GM18858 (cell line): ENCODE measurements at regions not wholly inside any gene's neighbourhood (a gene's known extent, or its start where the extent isn't known, plus 50 kb on each side); places are given as distances from the start of the nearest gene placed in this dataset.
A peak's percentile ranks its signal among the peaks of the same experiment; 100 is the strongest.

Source experiments
- ATAC-seq: cut with Tn5 transposase; IDR thresholded peaks from one replicate; pipeline ENCODE4 v1.9.1; 2021; ENCODE audit not compliant: unreplicated experiment

DNA sequence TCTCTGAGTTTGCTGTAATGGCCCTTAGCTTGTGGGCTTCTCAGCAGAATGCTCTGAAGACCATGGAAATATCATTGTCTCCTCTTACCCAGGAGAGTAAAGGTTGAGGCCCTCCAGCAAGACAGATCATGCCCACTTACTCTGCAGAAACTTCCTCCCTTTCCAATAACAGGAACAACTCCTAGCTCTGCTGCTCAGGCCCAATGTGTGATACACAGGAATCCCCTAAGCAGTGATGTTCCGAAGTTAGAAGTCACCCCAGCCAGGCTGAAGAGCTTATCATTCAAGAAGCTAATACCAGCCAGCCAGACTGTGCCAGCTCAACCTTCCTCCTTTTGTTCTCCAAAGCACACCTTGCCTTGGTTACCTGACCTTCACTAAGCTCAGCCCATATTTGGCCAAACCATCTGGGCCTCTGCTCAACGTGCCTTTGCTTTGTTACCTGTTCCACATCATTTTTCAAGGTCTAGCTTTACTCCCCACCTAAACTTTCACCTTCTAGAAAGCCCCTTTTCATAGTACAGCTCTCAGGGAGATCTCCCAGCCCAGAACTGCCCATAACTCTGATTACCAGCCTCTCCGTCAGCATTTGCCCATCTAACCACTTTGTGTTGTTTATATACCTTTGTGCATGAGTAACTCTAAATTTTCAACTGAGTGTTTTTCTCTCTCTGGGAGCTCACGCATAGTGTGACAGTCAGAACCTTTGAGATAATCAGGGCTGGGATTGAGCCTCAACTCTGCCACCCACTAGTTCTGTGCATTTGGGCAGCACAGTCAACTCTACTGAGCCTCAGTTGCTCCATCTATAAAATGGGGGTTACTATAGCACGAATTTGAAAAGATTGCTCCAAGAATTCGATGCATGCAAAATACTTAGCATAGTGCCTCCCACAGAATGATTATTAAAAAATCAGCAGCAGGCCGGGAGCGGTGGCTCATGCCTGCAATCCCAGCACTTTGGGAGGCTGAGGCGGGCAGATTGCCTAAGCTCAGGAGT, 107.6 kb upstream of the CPEB4 start:
- ATAC-seq, result no peak

DNA sequence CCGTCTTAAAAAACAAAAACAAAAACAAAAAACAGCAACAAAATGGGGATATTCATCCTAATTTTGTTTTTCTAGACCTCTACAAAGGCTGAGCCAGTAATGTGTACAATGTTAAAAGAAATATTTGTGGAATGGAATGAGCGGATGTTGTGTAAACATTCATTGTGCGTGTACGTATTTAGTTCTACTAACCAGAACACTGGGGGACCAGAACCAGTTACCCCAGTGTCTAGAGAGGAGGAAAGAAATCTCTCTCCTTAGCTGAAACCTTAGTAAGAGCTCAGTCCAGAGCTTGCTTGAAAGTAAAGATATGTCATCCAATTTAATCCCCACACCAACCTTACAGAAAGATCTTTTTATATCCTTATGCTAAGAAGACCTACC, 106.7 kb upstream of the CPEB4 start:
- ATAC-seq, result no peak

DNA sequence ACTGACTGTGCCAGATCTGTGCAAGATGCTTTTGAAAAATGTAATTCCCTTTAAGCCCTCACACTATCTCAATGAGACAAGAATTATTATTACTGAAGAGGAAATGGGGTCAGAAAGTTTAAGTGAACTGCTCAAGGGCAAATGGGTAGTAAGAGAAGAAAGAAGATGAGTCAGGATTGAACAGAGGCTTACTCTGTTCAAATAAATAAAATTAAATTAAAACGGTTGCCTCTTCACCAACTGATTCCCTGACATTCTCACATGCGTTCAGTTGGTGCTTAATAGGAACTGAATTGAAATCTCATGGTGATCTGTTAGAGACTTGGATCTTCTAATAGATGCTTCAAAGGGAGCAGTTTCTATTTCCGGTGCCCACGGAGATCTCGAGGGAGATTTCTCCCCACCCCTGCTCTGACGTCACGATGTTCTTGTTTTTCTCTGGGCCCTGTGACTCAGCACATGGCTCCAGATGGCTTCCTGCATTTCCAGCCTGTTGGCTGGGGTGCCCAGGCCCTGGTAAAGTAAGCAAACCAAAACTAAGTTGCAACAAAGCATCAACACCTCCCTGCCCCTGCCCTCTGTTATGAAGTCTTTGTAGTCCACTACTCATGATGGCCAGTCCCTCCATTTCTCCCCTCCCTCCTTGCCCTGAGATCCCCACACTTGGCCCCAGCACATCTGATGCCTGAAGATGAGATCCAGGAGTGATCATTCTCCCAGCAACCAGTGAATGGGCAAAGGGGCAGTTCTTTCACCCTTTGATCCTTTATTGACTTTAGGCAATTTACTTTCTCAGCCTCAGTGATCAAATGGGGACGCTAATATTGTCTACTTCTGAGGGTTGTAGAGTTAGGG, 106.1 kb upstream of the CPEB4 start:
- no peak for ATAC-seq

DNA sequence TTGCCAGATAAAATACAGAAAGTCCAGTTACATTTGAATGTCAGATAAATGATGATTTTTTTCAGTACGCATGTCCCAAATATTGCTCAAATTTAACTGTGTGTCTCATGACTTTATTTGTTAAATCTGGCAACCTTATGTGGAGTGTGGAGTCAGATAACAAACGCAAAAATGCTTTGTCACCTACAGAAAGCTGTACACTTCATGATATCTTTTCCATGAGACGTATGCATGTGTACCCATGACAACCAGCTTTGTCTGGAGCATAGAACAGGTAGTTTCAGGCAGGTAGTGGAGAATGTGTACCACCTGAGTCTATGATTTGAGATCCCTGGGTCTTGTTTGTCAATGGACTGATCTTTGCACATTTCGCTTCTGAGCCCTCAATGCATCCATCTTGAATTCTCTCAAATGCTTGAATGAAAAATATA, 105.5 kb upstream of the CPEB4 start:
- ATAC-seq, result no peak

DNA sequence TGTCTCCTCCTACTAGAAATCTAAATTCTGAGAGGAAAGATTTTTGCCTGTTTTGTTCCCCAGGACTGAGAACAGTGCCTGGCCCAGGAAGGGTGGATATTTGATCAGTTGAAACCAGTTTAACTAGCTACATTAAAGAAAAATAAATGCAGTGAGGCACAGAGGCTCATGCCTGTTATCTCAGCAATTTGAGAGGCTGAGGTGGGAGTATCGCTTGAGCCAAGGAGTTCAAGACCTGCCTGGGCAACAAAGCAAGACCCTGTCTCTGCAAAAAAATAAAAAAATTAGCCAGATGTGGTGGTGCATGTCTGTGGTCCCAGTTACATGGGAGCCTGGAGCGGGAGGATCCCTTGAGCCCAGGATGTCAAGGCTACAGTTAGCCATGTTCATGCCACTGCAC, 104.8 kb upstream of the CPEB4 start:
- ATAC-seq, result no peak

DNA sequence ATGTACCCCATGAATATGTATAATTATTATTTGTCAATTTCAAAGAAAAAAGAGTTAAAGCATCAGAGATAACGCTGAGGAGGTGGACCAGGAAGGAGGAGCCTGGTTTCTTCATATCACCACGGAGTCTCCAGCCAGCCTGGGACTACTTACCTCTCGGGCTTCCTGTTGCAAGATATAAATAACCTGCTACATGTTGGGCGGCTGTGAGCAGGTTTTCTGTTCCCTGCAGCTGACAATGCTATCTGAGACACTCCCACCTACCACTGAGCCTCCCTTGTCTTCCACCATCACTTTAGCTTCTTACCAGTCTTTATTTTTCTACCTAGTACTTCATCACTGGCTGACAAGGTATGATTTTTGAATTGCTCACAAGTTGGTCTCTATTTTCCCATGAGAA, 102.7 kb upstream of the CPEB4 start:
- no peak for ATAC-seq

DNA sequence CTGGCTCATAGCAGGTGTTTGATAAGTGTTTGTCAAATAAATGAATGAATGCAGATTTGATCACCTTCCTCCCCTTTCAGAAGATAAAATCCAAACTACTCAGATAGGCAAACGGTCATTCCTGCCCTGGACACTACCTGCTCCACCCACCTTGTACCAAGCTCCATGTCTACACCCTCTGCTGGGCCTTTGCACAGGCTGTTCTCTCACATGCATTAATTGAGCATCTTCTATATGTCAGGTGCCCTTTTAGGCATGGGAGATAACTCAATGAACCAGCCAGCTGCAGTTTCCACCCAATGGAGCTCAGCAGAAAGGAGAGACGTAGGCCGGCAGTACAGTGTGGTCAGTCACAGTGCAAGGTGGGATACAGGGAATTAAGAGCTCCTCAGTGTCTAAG, 102.3 kb upstream of the CPEB4 start:
- ATAC-seq, result no peak

DNA sequence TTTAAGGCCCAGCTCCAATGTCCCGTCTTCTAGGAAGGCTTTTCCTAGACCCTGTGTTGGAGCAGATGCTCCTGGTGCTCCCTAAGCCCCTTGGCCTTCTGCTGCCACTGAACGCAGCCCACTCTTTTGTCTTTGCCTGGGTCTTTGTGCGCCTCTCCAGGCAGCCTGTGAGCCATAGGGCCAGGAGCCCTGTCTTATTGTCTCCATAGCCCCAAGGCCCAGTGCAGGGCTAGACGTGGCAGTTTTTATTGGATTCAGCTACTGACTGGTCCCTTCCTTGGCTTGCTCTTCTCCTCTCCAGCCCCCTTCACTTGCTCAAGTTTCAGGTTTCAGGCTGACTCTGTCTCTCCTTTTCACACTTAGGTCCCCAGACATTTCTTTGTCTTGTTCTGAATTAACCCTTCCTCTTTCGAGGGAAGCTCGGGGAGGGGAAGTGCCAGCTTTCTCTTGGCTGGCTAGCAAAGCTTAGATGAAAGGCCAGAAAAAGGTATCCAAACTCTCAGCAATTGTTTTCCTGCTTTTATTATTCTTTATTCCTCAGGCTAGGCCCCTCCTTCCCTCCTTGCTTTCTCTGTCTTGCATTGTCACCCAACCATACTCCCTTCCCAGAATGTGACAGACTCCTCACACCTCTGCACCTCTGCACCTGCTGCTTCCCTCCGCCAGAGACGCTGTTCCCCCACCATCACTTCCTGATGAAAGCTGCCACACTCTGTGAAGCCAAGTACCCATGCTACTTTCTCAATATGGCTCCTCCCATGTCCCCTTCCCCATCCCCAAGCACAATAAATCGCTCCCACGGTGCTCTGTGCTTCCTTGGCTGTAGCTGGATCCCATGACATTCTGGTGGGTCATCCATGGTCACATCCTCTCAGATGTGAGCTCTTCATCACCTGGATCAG, 101.6 kb upstream of the CPEB4 start:
- peak; percentile 84 for ATAC-seq

DNA sequence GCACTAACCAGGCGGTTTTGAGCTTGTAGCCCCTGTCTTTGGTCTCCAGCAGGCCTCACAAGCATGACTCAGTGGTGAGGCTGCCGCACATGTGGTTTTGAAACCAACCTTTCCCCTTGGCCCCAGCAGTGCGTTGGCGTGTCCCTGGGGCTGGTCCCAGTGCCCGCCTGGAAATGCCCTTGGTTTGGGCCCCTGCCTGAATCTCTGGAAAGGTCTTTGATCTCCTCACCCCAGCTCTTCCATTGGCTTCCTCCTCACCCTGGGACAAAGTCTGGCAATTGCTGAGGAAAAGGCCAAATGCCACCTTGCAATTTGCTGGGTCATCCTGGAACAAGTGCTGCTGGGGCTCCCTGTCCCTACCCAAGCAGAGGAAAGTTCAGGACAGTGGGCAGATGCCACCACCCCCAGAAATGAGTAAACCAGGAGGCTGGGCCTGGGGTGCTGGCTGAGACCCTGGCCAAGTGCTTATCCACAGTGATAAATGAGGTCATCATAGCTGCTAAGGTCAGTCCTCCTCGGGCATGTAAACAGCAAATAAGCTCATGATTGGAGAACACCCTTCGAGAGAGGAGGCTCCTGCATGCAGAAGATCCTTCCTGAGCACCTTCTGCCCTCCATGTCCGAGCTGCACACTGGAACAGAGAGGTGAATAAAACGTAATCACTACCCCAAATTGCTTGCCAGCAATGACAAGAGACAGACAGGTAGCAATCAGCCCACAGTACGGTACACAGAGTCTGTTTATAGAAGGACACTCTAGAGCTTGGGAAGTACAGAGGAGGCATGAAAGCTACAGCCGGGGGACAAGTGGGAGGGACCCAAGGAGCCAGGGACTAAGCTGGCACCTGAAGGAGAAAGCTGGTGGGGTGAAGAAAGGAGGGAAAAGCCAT, 98.9 kb upstream of the CPEB4 start:
- no peak for ATAC-seq

DNA sequence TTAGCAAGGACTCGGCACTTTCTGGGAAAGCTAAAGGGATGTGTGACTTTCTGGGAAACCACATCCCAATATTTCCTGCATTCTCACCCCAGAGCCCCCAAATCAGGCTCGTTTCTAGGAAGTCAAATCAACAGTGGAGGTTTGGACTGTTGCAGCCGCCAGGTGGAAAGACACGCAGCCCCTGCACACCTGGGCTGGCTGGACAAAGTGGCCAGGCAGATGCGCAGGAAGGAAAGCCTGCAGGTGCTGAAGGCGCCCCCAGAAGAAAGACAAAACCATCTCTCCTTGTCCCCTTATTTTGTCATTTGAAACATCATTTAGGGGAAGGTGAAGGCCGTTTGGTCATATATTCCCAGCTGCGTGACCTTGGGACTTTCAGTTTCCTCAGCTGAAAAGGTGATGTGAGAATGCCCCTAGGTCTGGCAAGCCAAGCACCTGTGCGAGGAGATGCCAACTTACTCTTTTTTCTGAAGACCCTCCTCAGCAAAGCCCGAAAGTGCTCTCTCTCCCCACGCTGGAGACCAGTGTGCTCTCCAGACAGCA, 97.9 kb upstream of the CPEB4 start:
- no peak for ATAC-seq

DNA sequence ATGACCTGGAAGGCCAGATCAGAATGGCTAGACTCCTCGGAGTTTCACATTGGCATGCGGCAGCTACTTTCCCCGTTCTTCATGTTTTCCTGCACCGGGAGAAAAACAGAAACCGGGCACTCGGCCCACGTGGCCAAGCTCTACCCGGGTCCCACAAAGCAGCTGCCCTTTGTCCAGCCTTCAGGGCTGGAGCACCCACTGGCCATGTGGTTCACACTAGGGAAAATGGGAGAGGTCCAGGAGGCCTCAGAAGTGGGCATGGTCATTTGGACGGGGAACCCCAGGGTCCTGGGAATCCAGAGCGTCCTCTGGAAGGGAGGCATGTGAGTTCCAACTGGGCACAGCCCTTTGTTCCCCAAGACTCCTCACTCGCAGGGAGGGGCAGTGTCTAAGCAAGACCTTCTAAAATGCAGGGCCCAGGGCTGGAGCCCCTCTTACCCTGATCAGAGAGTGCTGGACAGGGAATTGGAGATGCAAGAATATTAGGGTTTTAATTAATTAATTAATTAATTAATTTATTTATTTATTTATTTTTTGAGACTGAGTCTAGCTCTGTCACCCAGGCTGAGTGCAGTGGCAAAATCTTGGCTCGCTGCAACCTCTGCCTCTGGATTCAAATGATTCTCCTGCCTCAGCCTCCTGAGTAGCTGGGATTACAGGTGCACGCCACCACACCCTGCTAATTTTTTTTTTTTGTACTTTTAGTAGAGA, 97.2 kb upstream of the CPEB4 start:
- ATAC-seq, result no peak

DNA sequence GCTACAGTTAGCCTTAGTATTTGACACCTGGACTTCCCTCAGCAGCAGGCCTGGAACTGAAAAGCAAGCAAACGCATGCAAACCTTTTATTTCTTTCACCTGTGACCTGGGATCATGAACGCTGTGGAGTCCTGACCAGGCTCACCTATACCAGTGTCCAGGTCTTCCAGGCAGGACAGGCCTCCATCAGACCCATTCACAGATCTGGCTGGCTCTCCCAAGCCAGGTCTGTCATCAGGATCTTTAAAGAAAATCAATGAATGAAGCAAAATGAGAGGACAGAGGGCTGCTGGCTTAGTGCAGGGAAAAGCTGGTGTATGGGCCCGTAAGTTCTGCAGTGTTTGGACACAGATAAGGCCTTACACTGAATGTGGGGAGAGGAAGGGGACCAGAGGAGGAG, 96.3 kb upstream of the CPEB4 start:
- no peak for ATAC-seq

DNA sequence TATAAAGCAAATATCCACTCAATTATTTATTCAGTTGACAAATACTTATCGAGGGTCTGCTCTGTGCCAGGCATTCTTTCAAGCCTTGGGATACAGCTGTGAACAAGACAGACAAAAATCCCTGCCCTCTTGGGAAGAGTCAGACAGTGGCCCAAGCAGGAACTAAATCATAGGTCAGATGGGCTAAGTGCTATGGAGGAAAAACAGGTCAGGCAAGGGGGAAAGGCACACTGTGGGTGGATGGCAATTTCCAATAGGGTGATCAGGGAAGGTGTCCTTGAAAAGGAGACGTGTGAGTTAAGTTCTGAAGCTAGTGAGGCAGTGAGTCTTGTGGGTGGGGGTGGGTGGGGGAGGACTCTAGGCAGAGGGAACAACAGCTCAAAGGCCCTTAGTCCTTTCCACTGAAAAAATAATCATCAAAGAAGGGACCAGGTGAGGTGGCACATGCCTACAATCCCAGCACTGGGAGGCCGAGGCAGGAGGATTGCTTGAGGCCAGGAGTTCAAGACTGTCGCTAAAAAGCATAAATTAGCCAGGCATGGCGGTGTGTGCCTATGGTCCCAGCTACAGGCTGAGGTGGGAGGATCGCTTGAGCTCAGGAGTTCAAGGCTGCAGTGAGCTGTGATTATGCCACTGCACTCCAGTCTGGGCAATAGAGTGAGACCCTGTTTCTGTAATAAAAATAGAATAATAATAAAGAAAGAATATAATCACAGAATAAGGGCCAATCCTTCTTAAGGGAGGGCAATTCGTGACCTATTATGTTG, 95.2 kb upstream of the CPEB4 start:
- ATAC-seq, result no peak

DNA sequence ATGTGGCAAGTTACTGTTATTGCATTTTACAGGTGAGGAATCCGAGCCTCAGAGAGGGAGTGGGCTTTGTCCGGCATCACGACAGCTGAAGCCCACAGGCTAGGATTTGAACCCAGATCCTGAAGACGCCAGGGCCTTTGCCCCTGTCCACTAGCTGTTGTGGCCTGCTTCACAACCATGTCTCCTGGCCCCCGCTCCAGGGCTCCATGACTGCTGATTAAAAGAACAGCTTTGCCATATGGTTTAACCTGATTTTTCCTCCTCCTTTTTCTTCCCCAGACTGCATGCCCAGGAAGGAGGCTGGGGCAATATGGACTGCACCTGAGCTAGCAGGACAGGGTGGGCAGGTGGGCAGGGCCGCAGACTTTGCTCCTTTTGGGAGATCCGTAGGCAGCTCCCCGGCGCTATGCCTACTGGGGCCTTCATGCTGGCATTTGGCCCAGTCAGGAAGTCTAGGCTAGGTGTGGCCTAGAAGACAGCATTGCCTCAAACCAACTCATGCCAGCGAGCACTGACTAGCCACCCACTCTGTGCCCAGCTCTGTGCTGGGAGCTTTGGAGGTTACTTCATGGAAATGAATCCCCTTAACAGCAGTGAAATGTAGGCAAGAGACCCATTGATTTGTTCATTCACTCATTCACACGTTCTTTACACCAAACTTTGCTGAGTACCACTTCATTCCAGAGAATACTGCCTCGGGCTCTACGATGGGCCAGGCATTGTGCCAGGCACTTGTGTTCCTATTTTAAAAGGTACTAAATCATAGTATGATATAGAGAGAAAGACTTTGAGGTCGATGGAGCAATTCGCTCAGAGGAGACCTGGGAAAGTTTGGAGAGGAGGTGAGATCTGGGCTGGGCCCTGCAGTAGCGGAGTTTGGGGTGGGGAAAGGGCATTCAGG, 94.3 kb upstream of the CPEB4 start:
- no peak for ATAC-seq

DNA sequence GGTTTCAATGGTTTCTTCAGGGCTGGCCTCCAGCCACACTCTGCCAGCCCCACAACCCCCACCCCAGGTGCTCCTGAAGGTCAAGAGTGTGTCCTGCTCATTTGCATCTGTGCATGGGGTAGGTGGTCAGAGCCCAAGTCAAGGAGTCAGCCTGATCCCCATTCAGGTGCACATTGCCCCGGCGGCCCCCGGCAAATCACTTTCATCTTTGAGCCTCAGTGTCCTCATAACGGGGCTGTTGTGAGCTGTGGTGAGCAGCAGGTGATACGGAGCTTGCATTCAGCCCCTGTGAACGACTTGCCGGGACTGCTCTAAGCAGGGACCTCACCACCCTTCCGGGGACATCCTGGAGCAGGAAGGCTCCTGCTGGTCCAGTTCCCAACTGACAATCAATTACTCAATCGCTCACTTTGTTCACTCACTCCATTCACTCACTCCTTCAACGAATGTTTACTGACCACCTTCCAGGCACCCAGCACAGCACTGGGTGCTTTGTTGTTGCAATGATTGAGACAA, 93.2 kb upstream of the CPEB4 start:
- ATAC-seq, result no peak

DNA sequence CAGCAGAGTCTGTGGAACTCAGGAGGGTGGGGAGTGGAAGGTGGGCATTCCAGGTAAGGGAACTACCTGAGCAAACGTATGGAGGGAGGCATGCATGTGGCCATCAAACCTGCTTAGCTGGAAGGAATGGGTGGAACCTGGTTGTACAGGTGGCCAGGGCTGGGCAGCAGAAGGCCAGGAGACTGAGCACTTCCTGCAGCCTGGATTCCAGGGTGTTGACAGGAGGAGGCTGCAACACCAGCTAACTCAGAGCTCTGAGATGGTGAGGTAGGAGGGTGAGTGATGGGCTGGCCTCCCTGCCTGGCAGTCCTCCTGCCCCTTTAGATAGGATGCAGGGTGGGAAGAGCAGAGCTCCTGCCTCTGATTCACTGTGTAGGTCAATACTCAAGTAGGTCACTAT, 92.5 kb upstream of the CPEB4 start:
- ATAC-seq, result no peak
